IMR-90 (cell line): ENCODE measurements at regions not wholly inside any gene's neighbourhood (a gene's known extent, or its start where the extent isn't known, plus 50 kb on each side); places are given as distances from the start of the nearest gene placed in this dataset.

Experiments used
- CTCF ChIP-seq: conservative IDR thresholded peaks from 2 replicates; pipeline ENCODE4 v1.5.1; 2012; ENCODE audit warnings: mild to moderate bottlenecking, low read depth, low read length, improper control_type of control experiment
- NFE2L2 ChIP-seq: fragments of 150-350 bp; IDR thresholded peaks from 2 replicates; pipeline ENCODE4 v1.6.1; 2016; ENCODE audit warnings: low read depth, mild to moderate bottlenecking, low read length

GRCh38 chr6:113488061-113488460 lies 369.1 kb upstream of the MARCKS start:
- TF ChIP-seq NFE2L2: no peak
- TF ChIP-seq CTCF: no peak
